Ureter (tissue), 1 donor: ENCODE measurements at regions not wholly inside any gene's neighbourhood (a gene's known extent, or its start where the extent isn't known, plus 50 kb on each side); places are given as distances from the start of the nearest gene placed in this dataset.
"Not testable (repeated sequence)": the region's sequence is repeated elsewhere in the genome, so short reads cannot be mapped to it uniquely, and the experiment has no call there.

Source experiments
- DNase-seq: peaks from one replicate; pipeline ENCODE4 v3.0.0-alpha.2; 2020; ENCODE audit warnings: low spot score
- donor health status: DM: yes; HTN: yes; CAD: no.

GRCh38 chr10:131041441-131041840 is 270.1 kb downstream of the TCERG1L start:
- no peak for DNase-seq

- not testable (repeated sequence) for DNase-seq
Measured at GRCh38 chr10:131042015-131042414, 269.5 kb downstream of the TCERG1L start.
